ENCODE measurements at regions not wholly inside any gene's neighbourhood (a gene's known extent, or its start where the extent isn't known, plus 50 kb on each side); places are given as distances from the start of the nearest gene placed in this dataset.

DNA sequence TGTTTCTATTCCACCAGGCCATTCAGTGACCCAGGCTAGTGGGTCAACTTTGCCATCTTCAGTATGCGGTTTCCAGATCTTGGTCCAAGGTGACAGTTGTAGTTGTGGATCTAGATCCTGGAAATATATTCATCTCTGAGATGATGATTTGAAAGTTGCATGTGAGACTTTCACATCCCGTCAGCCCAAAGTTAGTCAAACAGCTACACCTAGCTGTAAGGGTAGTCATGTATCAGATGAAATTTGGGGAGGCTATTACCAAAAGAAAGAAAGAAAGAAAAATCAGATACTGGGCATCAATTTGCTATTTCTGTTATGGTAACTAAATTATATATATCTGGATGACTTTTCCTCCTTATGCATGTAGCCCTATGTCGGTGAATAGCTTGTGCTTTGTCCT is 259.4 kb upstream of the ARX start (continued):
- no peak for TF ChIP-seq GTF2I (CRISPR knock-in tag; conservative IDR thresholded peaks at IDR 0.05)
- TF ChIP-seq, protein P1, sequence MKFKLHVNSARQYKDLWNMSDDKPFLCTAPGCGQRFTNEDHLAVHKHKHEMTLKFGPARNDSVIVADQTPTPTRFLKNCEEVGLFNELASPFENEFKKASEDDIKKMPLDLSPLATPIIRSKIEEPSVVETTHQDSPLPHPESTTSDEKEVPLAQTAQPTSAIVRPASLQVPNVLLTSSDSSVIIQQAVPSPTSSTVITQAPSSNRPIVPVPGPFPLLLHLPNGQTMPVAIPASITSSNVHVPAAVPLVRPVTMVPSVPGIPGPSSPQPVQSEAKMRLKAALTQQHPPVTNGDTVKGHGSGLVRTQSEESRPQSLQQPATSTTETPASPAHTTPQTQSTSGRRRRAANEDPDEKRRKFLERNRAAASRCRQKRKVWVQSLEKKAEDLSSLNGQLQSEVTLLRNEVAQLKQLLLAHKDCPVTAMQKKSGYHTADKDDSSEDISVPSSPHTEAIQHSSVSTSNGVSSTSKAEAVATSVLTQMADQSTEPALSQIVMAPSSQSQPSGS (CRISPR knock-in tag; IDR thresholded peaks at IDR 0.05; ENCODE audit: borderline replicate concordance, low read depth): no peak
- TF ChIP-seq, protein P2, sequence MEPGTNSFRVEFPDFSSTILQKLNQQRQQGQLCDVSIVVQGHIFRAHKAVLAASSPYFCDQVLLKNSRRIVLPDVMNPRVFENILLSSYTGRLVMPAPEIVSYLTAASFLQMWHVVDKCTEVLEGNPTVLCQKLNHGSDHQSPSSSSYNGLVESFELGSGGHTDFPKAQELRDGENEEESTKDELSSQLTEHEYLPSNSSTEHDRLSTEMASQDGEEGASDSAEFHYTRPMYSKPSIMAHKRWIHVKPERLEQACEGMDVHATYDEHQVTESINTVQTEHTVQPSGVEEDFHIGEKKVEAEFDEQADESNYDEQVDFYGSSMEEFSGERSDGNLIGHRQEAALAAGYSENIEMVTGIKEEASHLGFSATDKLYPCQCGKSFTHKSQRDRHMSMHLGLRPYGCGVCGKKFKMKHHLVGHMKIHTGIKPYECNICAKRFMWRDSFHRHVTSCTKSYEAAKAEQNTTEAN (CRISPR knock-in tag; IDR thresholded peaks at IDR 0.05): no peak
- TF ChIP-seq, protein P3, sequence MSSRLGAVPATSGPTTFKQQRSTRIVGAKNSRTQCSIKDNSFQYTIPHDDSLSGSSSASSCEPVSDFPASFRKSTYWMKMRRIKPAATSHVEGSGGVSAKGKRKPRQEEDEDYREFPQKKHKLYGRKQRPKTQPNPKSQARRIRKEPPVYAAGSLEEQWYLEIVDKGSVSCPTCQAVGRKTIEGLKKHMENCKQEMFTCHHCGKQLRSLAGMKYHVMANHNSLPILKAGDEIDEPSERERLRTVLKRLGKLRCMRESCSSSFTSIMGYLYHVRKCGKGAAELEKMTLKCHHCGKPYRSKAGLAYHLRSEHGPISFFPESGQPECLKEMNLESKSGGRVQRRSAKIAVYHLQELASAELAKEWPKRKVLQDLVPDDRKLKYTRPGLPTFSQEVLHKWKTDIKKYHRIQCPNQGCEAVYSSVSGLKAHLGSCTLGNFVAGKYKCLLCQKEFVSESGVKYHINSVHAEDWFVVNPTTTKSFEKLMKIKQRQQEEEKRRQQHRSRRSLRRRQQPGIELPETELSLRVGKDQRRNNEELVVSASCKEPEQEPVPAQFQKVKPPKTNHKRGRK (CRISPR knock-in tag; IDR thresholded peaks at IDR 0.05; ENCODE audit: borderline replicate concordance): no peak
- TF ChIP-seq TCF7 (CRISPR knock-in tag; IDR thresholded peaks at IDR 0.05; ENCODE audit: low read depth): no peak
- no peak for TF ChIP-seq JUN (CRISPR knock-in tag; IDR thresholded peaks at IDR 0.05)
- TF ChIP-seq, protein P4, sequence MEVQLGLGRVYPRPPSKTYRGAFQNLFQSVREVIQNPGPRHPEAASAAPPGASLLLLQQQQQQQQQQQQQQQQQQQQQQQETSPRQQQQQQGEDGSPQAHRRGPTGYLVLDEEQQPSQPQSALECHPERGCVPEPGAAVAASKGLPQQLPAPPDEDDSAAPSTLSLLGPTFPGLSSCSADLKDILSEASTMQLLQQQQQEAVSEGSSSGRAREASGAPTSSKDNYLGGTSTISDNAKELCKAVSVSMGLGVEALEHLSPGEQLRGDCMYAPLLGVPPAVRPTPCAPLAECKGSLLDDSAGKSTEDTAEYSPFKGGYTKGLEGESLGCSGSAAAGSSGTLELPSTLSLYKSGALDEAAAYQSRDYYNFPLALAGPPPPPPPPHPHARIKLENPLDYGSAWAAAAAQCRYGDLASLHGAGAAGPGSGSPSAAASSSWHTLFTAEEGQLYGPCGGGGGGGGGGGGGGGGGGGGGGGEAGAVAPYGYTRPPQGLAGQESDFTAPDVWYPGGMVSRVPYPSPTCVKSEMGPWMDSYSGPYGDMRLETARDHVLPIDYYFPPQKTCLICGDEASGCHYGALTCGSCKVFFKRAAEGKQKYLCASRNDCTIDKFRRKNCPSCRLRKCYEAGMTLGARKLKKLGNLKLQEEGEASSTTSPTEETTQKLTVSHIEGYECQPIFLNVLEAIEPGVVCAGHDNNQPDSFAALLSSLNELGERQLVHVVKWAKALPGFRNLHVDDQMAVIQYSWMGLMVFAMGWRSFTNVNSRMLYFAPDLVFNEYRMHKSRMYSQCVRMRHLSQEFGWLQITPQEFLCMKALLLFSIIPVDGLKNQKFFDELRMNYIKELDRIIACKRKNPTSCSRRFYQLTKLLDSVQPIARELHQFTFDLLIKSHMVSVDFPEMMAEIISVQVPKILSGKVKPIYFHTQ (CRISPR knock-in tag; IDR thresholded peaks at IDR 0.05): no peak
- TF ChIP-seq, protein P5, sequence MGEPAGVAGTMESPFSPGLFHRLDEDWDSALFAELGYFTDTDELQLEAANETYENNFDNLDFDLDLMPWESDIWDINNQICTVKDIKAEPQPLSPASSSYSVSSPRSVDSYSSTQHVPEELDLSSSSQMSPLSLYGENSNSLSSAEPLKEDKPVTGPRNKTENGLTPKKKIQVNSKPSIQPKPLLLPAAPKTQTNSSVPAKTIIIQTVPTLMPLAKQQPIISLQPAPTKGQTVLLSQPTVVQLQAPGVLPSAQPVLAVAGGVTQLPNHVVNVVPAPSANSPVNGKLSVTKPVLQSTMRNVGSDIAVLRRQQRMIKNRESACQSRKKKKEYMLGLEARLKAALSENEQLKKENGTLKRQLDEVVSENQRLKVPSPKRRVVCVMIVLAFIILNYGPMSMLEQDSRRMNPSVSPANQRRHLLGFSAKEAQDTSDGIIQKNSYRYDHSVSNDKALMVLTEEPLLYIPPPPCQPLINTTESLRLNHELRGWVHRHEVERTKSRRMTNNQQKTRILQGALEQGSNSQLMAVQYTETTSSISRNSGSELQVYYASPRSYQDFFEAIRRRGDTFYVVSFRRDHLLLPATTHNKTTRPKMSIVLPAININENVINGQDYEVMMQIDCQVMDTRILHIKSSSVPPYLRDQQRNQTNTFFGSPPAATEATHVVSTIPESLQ (CRISPR knock-in tag; IDR thresholded peaks at IDR 0.05): no peak

DNA sequence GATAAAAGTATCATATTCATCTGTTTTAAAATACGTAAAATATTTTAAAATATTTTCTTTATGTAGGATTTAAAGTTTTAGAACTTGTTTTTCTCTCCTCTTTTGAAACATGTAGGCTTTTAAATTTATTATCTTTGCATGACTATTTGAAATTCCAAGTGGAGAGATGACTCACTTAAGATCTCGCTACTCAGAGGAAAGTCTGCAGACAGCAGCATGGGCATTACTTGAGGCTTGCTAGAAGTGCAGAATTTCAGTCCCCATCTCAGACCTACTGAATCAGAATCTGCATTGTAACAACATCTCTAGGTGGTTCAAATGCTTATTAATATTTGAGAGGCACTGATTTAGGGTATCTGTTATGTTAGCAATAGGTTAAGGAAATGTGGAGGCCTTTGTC is 225.7 kb upstream of the ARX start:
- TF ChIP-seq, protein P4 (CRISPR knock-in tag; IDR thresholded peaks at IDR 0.05): no peak
- TF ChIP-seq, protein P6, sequence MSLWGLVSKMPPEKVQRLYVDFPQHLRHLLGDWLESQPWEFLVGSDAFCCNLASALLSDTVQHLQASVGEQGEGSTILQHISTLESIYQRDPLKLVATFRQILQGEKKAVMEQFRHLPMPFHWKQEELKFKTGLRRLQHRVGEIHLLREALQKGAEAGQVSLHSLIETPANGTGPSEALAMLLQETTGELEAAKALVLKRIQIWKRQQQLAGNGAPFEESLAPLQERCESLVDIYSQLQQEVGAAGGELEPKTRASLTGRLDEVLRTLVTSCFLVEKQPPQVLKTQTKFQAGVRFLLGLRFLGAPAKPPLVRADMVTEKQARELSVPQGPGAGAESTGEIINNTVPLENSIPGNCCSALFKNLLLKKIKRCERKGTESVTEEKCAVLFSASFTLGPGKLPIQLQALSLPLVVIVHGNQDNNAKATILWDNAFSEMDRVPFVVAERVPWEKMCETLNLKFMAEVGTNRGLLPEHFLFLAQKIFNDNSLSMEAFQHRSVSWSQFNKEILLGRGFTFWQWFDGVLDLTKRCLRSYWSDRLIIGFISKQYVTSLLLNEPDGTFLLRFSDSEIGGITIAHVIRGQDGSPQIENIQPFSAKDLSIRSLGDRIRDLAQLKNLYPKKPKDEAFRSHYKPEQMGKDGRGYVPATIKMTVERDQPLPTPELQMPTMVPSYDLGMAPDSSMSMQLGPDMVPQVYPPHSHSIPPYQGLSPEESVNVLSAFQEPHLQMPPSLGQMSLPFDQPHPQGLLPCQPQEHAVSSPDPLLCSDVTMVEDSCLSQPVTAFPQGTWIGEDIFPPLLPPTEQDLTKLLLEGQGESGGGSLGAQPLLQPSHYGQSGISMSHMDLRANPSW (CRISPR knock-in tag; conservative IDR thresholded peaks at IDR 0.05; ENCODE audit: low read depth): no peak
- no peak for TF ChIP-seq CREB1 (CRISPR knock-in tag; IDR thresholded peaks at IDR 0.05)
- TF ChIP-seq, protein P7, sequence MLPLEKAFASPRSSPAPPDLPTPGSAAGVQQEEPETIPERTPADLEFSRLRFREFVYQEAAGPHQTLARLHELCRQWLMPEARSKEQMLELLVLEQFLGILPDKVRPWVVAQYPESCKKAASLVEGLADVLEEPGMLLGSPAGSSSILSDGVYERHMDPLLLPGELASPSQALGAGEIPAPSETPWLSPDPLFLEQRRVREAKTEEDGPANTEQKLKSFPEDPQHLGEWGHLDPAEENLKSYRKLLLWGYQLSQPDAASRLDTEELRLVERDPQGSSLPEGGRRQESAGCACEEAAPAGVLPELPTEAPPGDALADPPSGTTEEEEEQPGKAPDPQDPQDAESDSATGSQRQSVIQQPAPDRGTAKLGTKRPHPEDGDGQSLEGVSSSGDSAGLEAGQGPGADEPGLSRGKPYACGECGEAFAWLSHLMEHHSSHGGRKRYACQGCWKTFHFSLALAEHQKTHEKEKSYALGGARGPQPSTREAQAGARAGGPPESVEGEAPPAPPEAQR (CRISPR knock-in tag; IDR thresholded peaks at IDR 0.05): no peak
- no peak for TF ChIP-seq TP53 (CRISPR knock-in tag; IDR thresholded peaks at IDR 0.05)
- TF ChIP-seq PRRX2 (CRISPR knock-in tag; IDR thresholded peaks at IDR 0.05): no peak
- no peak for TF ChIP-seq SMAD4 (CRISPR knock-in tag; IDR thresholded peaks at IDR 0.05)
- ChIA-PET CTCF (no interaction called here), POLR2A (no interaction called here)
- DNase-seq (ENCODE audit: low spot score) (no peak), ATAC-seq (no peak)
- H3K4me1 Mint-ChIP-seq: peaks cover 3% of the 10 kb centered on the region; the same call in 1 of the 2 replicates
- no peaks in the 10 kb centered on the region for H3K36me3 Mint-ChIP-seq
- H3K9me3 Mint-ChIP-seq: no peaks in the 10 kb centered on the region
- H3K27ac Mint-ChIP-seq: no peak overlapping the region
- no peaks in the 10 kb centered on the region for H3K27me3 Mint-ChIP-seq (ENCODE audit: low read depth)
- H3K4me3 Mint-ChIP-seq: no peak overlapping the region

Data from WTC11 (cell line).